Lower leg skin (tissue), 4 donors: ENCODE measurements at regions not wholly inside any gene's neighbourhood (a gene's known extent, or its start where the extent isn't known, plus 50 kb on each side); places are given as distances from the start of the nearest gene placed in this dataset.

ENCODE experiments used
- DNase-seq, 2 donors: peaks; one replicate each; pipeline ENCODE4 v3.0.0-alpha.2; 2019; ENCODE audit warnings: low spot score in 2 of 2
- H3K4me3 ChIP-seq: fragments of 200-600 bp; sonication (generic); 2 replicates; pipeline ENCODE4 v1.5.1; 2017; ENCODE audit warnings: mild to moderate bottlenecking, low read depth; ENCODE audit not compliant: poor library complexity, severe bottlenecking
- POLR2A ChIP-seq, 2 donors: fragments of 450-650 bp; IDR thresholded peaks; one replicate each; pipeline ENCODE4 v1.6.1; 2016 to 2017; ENCODE audit warnings: antibody characterized with exemption in 2 of 2, mild to moderate bottlenecking in 1 of 2, moderate library complexity in 1 of 2
- WGBS, 2 donors: methylation state at CpG; one replicate each; pipeline ENCODE4 v1.1.5; 2018; 5-methylcytosine and 5-hydroxymethylcytosine counted together
- intact Hi-C: fragments of 100-400 bp; cut with DNase I; formaldehyde crosslinking; loops from one replicate; pipeline ENCODE4 v1.15.0; 2023; ENCODE audit warnings: low total_unique reads
- TF ChIP-seq, protein P1 (sequence below), 3 donors: fragments of 450-650 bp; IDR thresholded peaks; one replicate each; pipeline ENCODE4 v1.5.1; 2016; ENCODE audit warnings: antibody characterized with exemption in 3 of 3, mild to moderate bottlenecking in 3 of 3, moderate library complexity in 2 of 3

DNA sequence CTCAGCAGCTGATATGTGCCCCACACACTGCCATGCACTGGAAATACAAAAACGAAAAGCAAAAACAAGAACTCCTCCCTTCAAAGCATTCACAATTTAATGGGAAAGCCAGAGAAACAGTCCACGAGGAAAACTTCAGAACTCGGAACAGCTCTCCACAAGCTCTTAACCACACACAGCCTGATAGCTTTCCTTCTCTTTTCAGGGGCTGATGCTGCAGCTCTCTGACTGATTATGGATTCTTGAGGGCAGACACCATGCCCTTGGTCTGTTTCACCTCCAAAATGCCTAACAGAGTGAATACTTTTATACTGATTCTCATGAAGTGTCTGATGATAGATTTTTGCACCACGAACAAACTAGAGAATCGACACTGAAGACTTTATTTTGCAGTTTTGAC lies 282.1 kb downstream of the CD83 start:
- 77 to 83% methylated on average over 5 of the region's 5 CpGs for WGBS, 2 donors
- intact Hi-C loops: no loop called here
- no peak for TF ChIP-seq POLR2A (IDR thresholded peaks at IDR 0.05)
- TF ChIP-seq, protein P1, sequence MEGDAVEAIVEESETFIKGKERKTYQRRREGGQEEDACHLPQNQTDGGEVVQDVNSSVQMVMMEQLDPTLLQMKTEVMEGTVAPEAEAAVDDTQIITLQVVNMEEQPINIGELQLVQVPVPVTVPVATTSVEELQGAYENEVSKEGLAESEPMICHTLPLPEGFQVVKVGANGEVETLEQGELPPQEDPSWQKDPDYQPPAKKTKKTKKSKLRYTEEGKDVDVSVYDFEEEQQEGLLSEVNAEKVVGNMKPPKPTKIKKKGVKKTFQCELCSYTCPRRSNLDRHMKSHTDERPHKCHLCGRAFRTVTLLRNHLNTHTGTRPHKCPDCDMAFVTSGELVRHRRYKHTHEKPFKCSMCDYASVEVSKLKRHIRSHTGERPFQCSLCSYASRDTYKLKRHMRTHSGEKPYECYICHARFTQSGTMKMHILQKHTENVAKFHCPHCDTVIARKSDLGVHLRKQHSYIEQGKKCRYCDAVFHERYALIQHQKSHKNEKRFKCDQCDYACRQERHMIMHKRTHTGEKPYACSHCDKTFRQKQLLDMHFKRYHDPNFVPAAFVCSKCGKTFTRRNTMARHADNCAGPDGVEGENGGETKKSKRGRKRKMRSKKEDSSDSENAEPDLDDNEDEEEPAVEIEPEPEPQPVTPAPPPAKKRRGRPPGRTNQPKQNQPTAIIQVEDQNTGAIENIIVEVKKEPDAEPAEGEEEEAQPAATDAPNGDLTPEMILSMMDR (IDR thresholded peaks at IDR 0.05): no peak
- no peak overlapping the region for H3K4me3 ChIP-seq
- no peak for DNase-seq

DNA sequence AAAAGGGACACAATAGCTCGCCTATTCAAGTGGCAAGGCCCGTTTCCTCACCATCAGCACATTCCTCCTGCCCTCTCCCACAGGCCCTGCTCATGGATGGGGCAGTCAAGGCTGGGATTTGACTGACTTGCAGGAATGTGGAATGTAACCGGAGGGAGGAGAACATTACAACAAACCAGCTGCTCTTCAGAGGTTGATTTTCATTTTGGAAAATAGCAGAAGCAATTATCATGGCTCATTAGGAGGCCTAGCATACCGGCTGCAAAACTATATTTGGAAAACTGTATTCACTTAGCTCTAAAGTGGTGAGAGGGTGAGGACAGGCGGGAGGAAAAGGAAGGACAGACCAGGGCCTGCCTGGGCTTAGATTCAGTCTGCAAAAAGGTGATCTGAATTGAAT lies 283.7 kb downstream of the CD83 start:
- no peak for TF ChIP-seq POLR2A (IDR thresholded peaks at IDR 0.05)
- TF ChIP-seq, protein P1 (IDR thresholded peaks at IDR 0.05): no peak
- no peak overlapping the region for H3K4me3 ChIP-seq
- intact Hi-C loops: no loop called here
- 81 to 88% methylated on average over 5 of the region's 5 CpGs for WGBS, 2 donors
- no peak for DNase-seq

DNA sequence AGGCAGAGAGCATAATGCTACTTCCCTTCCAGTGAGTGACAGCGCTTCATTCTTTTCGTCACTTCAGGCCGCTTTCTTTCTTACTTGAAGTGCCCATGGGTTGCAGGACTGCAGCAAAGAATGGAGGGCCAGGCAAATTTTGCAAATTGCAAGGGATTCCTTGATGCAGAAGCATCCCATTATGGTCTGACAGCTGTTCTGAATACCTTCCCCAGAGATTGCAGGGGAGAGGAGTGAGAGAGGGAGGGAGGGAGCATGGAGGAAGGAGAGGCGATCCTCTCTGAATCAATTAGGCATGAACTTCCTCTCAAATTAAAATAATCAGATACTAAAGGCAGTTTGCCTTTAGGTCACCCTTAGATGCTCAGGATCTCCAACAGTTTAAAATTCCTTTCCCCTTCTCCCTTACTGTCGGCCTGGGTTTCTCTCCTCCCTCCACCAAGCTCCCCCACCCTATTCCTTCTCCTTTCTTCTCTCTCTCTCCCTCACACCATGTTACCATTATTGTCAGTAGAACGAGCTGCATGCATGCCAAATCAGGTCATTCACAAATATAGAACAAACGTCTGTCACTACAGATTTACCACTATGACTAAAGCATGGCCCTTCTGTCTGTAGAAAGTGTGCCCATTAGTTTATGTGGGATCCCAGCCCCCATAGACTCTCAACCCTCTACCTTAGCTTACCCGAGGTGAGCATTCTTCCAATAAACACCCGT lies 289.2 kb downstream of the CD83 start:
- no peak overlapping the region for H3K4me3 ChIP-seq
- 81 to 84% methylated on average over 9 of the region's 9 CpGs for WGBS, 2 donors
- DNase-seq: no peak
- no peak for TF ChIP-seq POLR2A (IDR thresholded peaks at IDR 0.05)
- TF ChIP-seq, protein P1 (IDR thresholded peaks at IDR 0.05): no peak
- intact Hi-C loops: no loop called here

DNA sequence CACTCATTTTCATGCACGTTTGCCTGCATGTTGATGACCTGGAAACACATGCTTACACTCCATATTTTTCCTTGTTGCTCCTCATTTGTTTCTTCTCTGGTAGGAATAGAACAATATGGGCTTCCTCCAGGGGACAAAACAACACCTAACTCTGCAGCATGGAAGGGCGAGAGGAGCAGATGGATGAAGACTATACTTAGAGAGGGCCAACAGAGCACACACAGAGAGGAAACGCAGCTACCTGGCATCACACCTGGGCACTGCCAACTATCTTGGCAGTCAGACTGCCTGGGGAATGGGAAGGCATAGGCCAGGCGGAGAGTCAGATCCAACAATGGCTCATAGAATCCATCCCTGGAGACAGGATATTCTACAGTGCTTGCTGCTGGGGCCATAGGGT lies 290.9 kb downstream of the CD83 start:
- no peak for TF ChIP-seq POLR2A (IDR thresholded peaks at IDR 0.05)
- TF ChIP-seq, protein P1 (IDR thresholded peaks at IDR 0.05): no peak
- 66 to 67% methylated on average over 4 of the region's 4 CpGs for WGBS, 2 donors
- DNase-seq: no peak
- no peak overlapping the region for H3K4me3 ChIP-seq
- intact Hi-C loops: no loop called here

DNA sequence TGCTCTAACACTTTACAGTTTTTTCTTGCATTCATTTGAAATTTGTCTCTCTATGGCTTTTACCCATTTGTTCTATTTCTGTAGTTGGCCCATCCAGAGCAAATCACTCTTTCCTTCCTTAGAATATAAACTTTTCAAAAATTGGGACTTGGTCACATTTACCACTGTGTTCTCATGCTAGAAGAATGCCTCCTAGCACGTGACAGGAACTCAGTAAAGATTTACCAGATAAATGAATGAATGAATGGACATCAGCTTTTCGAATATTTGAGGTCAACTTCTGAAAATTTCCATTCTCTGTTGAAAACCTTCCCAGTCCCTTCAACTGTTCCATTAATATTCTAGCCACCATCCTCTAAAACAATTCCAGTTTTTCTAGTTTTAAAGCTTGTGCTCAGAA lies 294.5 kb downstream of the CD83 start:
- intact Hi-C loops: no loop called here
- TF ChIP-seq, protein P1 (IDR thresholded peaks at IDR 0.05): no peak
- no peak for TF ChIP-seq POLR2A (IDR thresholded peaks at IDR 0.05)
- WGBS, 2 donors: 89 to 90% methylated on average over 2 of the region's 2 CpGs

DNA sequence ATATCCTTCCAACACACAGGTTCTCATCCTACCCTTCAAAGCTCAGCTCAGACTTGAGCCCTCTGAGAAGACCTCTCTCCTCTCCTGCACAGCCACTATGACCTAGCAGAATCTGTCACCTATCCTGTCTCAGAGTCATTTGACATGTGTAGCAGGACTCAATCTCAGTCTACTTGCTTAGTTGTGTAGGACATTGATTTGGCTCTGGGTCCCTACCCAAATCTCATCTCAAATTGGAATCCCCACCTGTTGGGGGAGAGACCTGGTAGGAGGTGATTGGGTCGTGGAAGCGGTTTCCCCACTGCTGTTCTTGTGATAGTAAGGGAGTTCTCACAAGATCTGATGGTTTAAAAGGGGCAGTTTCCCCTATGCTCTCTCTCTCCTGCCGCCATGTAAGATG lies 297.9 kb downstream of the CD83 start:
- intact Hi-C loops: no loop called here
- 97 to 99% methylated on average over 3 of the region's 3 CpGs for WGBS, 2 donors
- no peak for TF ChIP-seq POLR2A (IDR thresholded peaks at IDR 0.05)
- TF ChIP-seq, protein P1 (IDR thresholded peaks at IDR 0.05): no peak
- no peak overlapping the region for H3K4me3 ChIP-seq
- no peak for DNase-seq

More for the DNA sequence above, 294.5 kb downstream of the CD83 start:
- no peak for DNase-seq
- H3K4me3 ChIP-seq: no peak overlapping the region
